IPS-18a (cell line): ENCODE measurements at regions not wholly inside any gene's neighbourhood (a gene's known extent, or its start where the extent isn't known, plus 50 kb on each side); places are given as distances from the start of the nearest gene placed in this dataset.
"Not testable (repeated sequence)": the region's sequence is repeated elsewhere in the genome, so short reads cannot be mapped to it uniquely, and the experiment has no call there.

Experiments
- H3K27ac ChIP-seq: one replicate; pipeline ENCODE4 v1.5.1; 2013; ENCODE audit warnings: low read length
- H3K27me3 ChIP-seq: one replicate; pipeline ENCODE4 v1.6.1; 2013; ENCODE audit warnings: mild to moderate bottlenecking, low read length; ENCODE audit not compliant: control insufficient read depth, insufficient read depth
- H3K36me3 ChIP-seq: one replicate; pipeline ENCODE4 v1.6.1; 2013; ENCODE audit warnings: low read depth, low read length; ENCODE audit not compliant: control insufficient read depth
- H3K4me1 ChIP-seq: one replicate; pipeline ENCODE4 v1.6.1; 2013; ENCODE audit warnings: low read depth, low read length; ENCODE audit not compliant: control insufficient read depth
- H3K4me3 ChIP-seq: one replicate; pipeline ENCODE4 v1.5.1; 2013; ENCODE audit warnings: low read length
- H3K9ac ChIP-seq: one replicate; pipeline ENCODE4 v1.6.1; 2013; ENCODE audit warnings: mild to moderate bottlenecking, low read length, moderate library complexity
- H3K9me3 ChIP-seq: one replicate; pipeline ENCODE4 v1.6.1; 2013; ENCODE audit warnings: low read depth, low read length; ENCODE audit not compliant: control insufficient read depth

DNA sequence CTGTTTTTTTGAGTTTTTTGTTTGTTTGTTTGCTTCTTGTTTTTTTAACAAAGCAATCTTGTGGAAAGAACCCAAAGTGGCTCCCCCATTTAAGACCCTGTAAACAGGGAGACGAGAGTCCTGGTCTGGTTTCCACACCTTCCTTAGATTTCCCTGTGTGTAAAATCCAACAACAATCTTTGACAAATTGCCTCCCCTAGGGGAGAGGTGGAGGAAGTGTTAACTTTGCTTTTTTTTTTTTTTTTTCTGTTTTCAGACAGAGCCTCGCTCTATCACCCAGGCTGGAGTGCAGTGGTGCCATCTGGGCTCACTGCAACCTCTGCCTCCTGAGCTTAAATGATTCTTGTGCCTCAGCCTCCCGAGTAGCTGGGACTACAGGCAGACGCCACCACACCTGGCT, 136.0 kb downstream of the OTOP1 start:
- H3K27ac ChIP-seq, H3K4me1 ChIP-seq, H3K36me3 ChIP-seq, H3K4me3 ChIP-seq, H3K9me3 ChIP-seq, H3K9ac ChIP-seq, H3K27me3 ChIP-seq: not testable (repeated sequence)

GRCh38 chr4:4092159-4092558, 134.6 kb downstream of the OTOP1 start:
- not testable (repeated sequence) for H3K36me3 ChIP-seq, H3K27ac ChIP-seq, H3K9ac ChIP-seq, H3K9me3 ChIP-seq, H3K4me1 ChIP-seq, H3K27me3 ChIP-seq, H3K4me3 ChIP-seq

GRCh38 chr4:4099610-4100009, 127.1 kb downstream of the OTOP1 start:
- not testable (repeated sequence) for H3K4me3 ChIP-seq, H3K4me1 ChIP-seq, H3K27ac ChIP-seq, H3K27me3 ChIP-seq, H3K36me3 ChIP-seq, H3K9ac ChIP-seq, H3K9me3 ChIP-seq

- not testable (repeated sequence) for H3K27ac ChIP-seq, H3K9ac ChIP-seq, H3K36me3 ChIP-seq, H3K4me1 ChIP-seq, H3K9me3 ChIP-seq
- peaks cover 28% of the 10 kb centered on the region for H3K27me3 ChIP-seq
- peak overlapping the region; percentile 45 for H3K4me3 ChIP-seq
Observed at GRCh38 chr4:4106923-4107322, 119.8 kb downstream of the OTOP1 start.

DNA sequence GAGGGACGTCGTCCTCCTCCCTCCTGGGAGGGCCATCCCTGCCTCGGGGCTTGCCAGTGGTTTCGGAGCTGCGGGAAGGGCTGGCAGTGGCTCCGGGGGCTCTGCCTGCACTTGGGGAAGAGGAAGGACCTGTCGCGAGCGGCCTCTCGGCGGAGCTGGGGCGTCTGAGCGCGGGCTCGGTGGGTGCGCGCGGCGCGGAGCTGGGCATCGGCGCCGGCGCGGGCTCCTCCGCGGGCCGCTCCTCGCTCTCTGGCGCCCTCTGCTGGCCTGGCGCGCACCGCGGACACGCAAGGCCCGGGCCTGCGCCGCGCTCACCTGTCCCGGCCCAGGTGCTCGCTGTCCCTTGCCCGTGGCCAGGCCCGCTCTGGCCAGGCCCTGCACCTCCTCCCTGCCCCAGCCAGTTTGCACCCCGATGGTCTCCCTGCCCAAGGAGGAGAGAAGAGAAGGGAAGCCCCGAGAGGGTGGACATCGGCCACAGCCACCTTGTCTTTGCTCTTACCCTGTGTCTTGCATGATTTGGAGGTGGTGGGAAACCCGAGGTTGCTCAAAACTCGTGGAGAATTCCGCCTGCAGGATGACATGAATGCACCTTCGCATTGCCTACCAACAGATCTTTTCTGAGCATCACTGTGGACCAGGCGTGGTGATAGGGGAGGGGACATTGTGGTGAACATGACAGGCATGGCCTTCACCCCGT, 119.2 kb downstream of the OTOP1 start:
- H3K36me3 ChIP-seq, H3K27ac ChIP-seq, H3K4me1 ChIP-seq, H3K9ac ChIP-seq, H3K9me3 ChIP-seq: not testable (repeated sequence)
- H3K27me3 ChIP-seq = peaks cover 28% of the 10 kb centered on the region
- peak overlapping the region; percentile 45 for H3K4me3 ChIP-seq

GRCh38 chr4:4115381-4115780, 111.3 kb downstream of the OTOP1 start:
- H3K9ac ChIP-seq, H3K27ac ChIP-seq, H3K4me1 ChIP-seq, H3K4me3 ChIP-seq, H3K9me3 ChIP-seq, H3K27me3 ChIP-seq, H3K36me3 ChIP-seq: not testable (repeated sequence)

GRCh38 chr4:4116901-4117300, 109.8 kb downstream of the OTOP1 start:
- H3K9me3 ChIP-seq, H3K27me3 ChIP-seq, H3K4me3 ChIP-seq, H3K4me1 ChIP-seq, H3K27ac ChIP-seq, H3K36me3 ChIP-seq, H3K9ac ChIP-seq: not testable (repeated sequence)

GRCh38 chr4:4134368-4134767, 92.4 kb downstream of the OTOP1 start:
- H3K4me1 ChIP-seq, H3K27me3 ChIP-seq, H3K36me3 ChIP-seq: not testable (repeated sequence)

DNA sequence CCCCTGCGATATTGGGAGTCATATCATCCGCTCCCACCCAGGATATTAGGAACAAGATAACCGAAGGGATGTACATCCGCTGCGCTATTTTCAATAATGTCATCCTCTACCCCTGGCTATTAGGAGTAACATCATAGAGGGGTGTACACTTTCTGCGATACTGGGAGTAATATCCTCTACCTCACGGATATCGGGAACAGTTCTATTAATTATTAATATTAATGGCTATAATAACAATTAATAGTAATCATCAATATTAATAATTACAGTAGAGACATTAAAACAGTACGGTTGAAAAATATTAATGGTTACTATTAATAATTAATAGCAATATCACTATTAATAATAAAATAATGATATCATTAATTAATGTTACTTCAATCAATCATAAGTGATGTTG, 90.1 kb downstream of the OTOP1 start:
- H3K9ac ChIP-seq, H3K27ac ChIP-seq, H3K36me3 ChIP-seq, H3K4me3 ChIP-seq, H3K27me3 ChIP-seq, H3K9me3 ChIP-seq, H3K4me1 ChIP-seq: not testable (repeated sequence)

More at GRCh38 chr4:4134368-4134767, 92.4 kb downstream of the OTOP1 start:
- not testable (repeated sequence) for H3K4me3 ChIP-seq, H3K9ac ChIP-seq, H3K27ac ChIP-seq, H3K9me3 ChIP-seq
